Ectodermal cell (in vitro differentiated cells): ENCODE measurements at regions not wholly inside any gene's neighbourhood (a gene's known extent, or its start where the extent isn't known, plus 50 kb on each side); places are given as distances from the start of the nearest gene placed in this dataset.

Experiments
- H3K27ac ChIP-seq: 2 replicates; pipeline ENCODE4 v1.7.0; 2013; ENCODE audit warnings: mild to moderate bottlenecking, low read depth, low read length; ENCODE audit not compliant: insufficient read depth, poor library complexity, severe bottlenecking
- H3K27me3 ChIP-seq: 2 replicates; pipeline ENCODE4 v1.7.0; 2013; ENCODE audit warnings: mild to moderate bottlenecking, low read length; ENCODE audit not compliant: insufficient read depth, control insufficient read depth, poor library complexity, severe bottlenecking
- H3K36me3 ChIP-seq: one replicate; pipeline ENCODE4 v1.7.0; 2013; ENCODE audit warnings: low read length; ENCODE audit not compliant: control insufficient read depth, insufficient read depth
- H3K4me1 ChIP-seq: one replicate; pipeline ENCODE4 v1.7.0; 2013; ENCODE audit warnings: low read length; ENCODE audit not compliant: control insufficient read depth, insufficient read depth
- H3K4me3 ChIP-seq: 2 replicates; pipeline ENCODE4 v1.7.0; 2013; ENCODE audit warnings: low read depth, low read length, control low read depth; ENCODE audit not compliant: insufficient read depth
- H3K9me3 ChIP-seq: 2 replicates; pipeline ENCODE4 v1.7.0; 2013; ENCODE audit warnings: mild to moderate bottlenecking, low read length, moderate library complexity; ENCODE audit not compliant: control insufficient read depth
- WGBS, 2 experiments: methylation state at CpG; one replicate each; pipeline ENCODE4 v1.1.7; 2013; ENCODE audit warnings: missing lambda C conversion rate in 2 of 2; 5-methylcytosine and 5-hydroxymethylcytosine counted together

DNA sequence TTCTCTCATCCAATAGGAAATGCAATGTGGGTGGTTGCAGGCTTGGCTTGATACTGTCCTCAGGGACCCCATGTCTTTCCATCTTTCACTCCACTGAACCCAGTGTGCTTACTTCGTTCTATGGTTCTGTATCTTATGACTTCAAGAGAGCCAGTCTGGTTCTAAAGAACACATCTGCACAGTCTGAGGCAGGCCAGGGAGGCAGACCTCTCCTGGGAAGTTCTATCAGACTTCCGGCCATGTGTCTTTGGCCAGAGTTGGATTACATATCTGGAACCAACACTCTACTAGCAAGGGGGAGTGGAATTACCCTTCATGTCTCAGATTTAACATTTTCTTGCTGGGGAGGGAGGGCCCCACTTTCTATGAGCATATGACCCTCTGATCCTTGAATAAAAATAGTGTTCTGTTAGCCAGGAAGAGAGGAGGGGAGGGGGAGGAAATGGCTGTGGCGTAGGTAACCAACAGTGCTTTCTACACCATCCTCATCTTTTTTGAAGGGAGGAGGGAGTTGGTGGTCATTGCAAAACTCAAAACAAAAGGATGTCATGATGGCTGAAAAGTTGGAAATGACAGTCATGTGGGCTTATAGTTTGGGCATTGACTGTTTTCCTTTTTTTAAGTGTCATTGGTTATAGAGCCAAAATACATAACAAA, 370.2 kb downstream of the GATA3 start:
- no peaks in the 10 kb centered on the region for H3K4me1 ChIP-seq
- H3K4me3 ChIP-seq = no peak overlapping the region
- H3K27me3 ChIP-seq = no peaks in the 10 kb centered on the region
- no peaks in the 10 kb centered on the region for H3K36me3 ChIP-seq
- no peaks in the 10 kb centered on the region for H3K9me3 ChIP-seq
- WGBS, 2 experiments = 91 to 94% methylated on average over 3 of the region's 3 CpGs
- no peak overlapping the region for H3K27ac ChIP-seq

DNA sequence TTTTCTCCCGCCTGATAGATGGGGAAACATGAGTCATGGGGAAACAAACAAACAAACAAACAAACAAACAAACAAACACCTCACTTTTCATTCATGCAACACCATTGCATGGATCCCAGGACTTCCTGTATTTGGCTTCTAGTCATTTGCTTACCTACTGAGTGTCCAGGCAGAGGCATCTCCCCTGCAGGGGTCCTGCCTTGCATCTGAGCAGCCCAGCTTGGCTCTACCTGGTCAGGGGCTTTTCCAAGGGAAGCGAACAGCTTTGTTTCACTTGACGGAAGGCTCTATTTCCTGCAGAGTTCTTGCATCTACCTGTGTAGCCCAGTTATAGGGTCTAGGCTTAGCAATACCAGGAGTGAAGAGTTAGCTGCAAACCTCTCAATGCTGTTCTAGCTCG, 374.2 kb downstream of the GATA3 start:
- Histone ChIP-seq H3K36me3 (no peaks in the 10 kb centered on the region), H3K27me3 (no peaks in the 10 kb centered on the region), H3K4me1 (no peaks in the 10 kb centered on the region), H3K4me3 (no peak overlapping the region), H3K9me3 (no peaks in the 10 kb centered on the region), H3K27ac (no peak overlapping the region)
- 81 to 89% methylated on average over 4 of the region's 4 CpGs for WGBS, 2 experiments

DNA sequence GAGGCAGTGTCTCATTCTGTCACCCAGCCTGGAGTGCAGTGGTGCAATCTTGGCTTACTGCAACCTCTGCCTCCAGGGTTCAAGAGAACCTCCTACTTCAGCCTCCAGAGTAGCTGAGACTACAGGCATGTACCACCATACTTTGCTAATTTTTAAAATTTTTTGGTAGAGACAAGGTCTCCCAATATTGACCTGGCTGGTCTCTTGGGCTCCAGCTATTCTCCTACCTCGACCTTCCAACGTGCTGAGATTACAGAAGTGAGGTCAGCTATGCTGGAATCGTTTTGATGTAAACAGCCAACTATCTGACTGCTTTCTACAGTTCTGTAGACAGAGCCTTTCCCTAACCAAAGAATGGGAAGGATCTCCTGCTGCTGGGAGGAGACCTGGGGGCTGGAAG, 375.8 kb downstream of the GATA3 start:
- H3K4me3 ChIP-seq = no peak overlapping the region
- no peak overlapping the region for H3K27ac ChIP-seq
- no peaks in the 10 kb centered on the region for H3K4me1 ChIP-seq
- 67 to 71% methylated on average over 3 of the region's 3 CpGs for WGBS, 2 experiments
- H3K27me3 ChIP-seq = no peaks in the 10 kb centered on the region
- no peaks in the 10 kb centered on the region for H3K36me3 ChIP-seq
- H3K9me3 ChIP-seq = no peaks in the 10 kb centered on the region

DNA sequence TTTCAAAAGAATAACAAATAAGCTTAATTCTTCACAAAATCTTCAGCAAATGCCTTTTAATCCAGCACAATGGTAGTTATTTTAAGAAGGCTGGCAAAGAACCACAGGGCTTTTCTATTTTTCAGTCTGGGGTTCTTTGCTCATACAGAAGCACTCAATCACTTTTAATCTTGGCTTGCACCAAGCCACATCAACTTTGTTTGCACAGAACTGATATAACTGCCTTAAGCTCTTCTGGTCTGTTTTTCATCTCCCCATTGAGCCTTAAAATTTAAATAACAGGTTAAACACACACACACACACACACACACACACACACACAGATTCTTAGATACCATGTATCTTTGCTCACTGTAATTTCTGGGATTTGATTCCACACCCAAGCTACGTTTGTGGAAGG, 377.0 kb downstream of the GATA3 start:
- Histone ChIP-seq H3K36me3 (no peaks in the 10 kb centered on the region), H3K4me3 (no peak overlapping the region), H3K4me1 (no peaks in the 10 kb centered on the region), H3K9me3 (no peaks in the 10 kb centered on the region), H3K27ac (no peak overlapping the region), H3K27me3 (no peaks in the 10 kb centered on the region)
- WGBS, 2 experiments = 85 to 95% methylated on average over 1 of the region's 1 CpG

DNA sequence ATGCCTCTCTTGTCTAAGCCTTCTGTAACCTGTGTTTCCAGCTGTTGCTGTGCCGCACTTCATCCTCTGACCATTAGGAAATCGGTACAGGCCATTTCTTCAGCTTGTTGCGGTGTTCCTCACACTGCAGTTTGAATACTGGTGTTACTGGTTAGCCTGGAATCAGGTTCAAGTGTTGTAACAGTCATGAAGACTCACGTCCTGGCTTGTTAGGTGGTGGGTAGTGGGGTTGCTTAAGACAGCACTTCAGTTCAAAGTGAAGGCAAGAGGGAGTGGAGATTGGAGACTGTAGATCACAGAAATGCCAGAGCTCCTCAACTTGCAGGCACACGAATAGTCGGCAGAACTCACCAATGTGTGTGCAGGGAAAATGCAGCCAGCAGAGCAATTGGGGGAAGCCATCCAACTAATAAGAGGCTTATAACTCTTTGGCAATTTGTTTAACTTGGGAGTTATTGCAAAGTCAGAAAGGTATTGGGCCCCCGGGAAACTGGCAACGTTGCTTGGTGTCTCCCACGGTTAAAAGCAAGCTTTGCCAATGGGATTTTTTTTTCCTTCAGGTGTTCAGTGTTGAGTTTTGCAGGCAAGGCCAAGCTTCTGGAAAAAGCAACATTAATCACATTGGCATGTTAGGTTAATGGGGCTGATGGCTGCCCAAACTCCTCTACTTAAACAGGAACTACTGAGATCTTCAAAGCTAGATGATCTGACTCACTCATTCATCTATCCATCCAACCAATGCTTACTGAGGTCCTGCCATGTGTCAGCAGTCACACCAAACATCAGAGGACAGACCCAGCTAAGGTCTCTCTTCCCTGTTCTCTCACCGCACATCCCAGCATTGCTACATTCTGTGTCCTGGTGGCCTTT, 380.9 kb downstream of the GATA3 start:
- H3K4me1 ChIP-seq = no peaks in the 10 kb centered on the region

DNA sequence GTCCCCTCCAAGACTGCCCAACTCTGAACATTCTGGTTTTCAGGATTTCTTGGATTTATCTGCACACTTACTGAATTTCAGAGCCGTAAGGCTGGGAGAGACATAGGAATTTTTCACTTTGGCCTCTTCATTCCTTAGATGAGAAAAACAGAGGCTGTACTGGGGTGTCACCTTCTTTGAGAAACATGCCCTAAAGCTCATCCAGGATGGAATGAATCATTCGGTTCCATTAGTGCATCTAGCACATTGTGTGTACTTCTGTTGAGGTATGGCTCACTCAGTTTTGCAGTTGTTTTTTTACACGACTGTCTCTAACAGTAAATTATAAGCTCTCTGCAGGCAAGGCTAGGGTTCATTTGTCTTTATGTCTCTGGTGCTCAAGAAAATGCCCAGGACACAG, 383.4 kb downstream of the GATA3 start:
- Histone ChIP-seq H3K27ac (no peak overlapping the region), H3K4me3 (no peak overlapping the region), H3K27me3 (no peaks in the 10 kb centered on the region), H3K9me3 (no peaks in the 10 kb centered on the region), H3K4me1 (no peaks in the 10 kb centered on the region), H3K36me3 (no peaks in the 10 kb centered on the region)
- WGBS, 2 experiments = 96 to 97% methylated on average over 3 of the region's 3 CpGs

More for the DNA sequence above, 380.9 kb downstream of the GATA3 start:
- Histone ChIP-seq H3K36me3 (no peaks in the 10 kb centered on the region), H3K4me3 (no peak overlapping the region), H3K9me3 (no peaks in the 10 kb centered on the region), H3K27ac (no peak overlapping the region), H3K27me3 (no peaks in the 10 kb centered on the region)
- 92 to 94% methylated on average over 10 of the region's 10 CpGs for WGBS, 2 experiments

DNA sequence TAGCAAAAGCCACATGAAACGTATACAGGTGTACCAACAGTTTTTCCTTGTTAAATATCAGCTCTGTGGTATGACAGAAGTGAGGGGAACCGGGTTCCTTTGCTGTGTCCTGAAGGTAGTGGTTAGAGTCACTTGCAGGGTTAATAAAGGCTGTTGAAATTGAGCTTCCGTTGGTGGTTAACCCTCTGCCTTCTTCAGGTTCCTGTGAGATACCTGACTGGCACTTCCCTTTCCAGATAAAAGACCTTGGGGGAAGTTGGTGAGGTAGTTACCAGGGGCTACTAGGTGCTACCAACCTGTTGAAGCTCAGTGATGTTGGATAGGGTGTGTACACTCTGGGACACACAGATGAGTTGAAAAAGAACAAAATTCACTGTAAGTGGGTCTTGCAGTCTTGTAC, 384.1 kb downstream of the GATA3 start:
- 86% methylated on average over 3 of the region's 3 CpGs for WGBS, 2 experiments
- H3K4me1 ChIP-seq = no peaks in the 10 kb centered on the region
- no peak overlapping the region for H3K4me3 ChIP-seq
- H3K36me3 ChIP-seq = no peaks in the 10 kb centered on the region
- H3K9me3 ChIP-seq = no peaks in the 10 kb centered on the region
- no peak overlapping the region for H3K27ac ChIP-seq
- H3K27me3 ChIP-seq = no peaks in the 10 kb centered on the region

DNA sequence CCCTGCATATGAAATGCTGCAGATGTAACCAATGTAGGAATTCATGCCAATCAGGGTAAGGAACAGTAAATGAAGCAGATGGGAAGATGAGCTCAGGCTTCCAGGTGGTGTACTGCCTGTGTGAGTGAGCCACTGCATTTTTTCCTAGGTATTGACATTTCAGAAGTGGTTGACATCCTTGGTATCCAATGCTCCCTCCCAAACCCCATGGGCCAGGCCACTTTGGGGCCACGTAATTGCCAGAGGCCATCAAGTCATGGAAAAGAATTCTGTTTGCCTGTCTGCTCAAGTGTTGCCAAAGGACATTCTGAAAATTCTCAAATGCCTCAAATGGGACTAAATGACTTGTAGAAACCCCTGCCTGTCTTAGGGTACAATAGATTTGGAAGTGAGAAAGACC, 384.6 kb downstream of the GATA3 start:
- Histone ChIP-seq H3K4me3 (no peak overlapping the region), H3K27ac (no peak overlapping the region), H3K9me3 (no peaks in the 10 kb centered on the region), H3K27me3 (no peaks in the 10 kb centered on the region), H3K4me1 (no peaks in the 10 kb centered on the region), H3K36me3 (no peaks in the 10 kb centered on the region)
- 82 to 84% methylated on average over 1 of the region's 1 CpG for WGBS, 2 experiments

DNA sequence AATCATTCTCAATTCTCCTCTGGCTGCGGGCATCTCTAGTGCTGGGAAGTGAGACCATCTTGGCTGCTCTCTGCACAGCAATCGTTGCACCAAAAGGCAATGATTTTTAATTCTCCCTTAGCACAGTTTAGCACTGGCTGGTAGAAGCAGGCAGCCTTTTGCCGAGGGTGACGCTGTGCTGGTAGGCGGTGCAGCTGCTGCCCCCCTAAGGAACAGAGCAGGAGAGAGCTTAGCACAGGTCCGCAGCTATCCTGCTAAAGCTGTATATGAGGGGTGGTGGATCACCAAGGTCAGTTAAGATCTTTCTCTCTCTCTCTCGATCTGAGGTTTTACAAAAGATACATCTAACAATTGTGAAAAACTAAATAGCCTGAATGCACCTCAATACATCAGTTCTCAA, 390.1 kb downstream of the GATA3 start:
- no peaks in the 10 kb centered on the region for H3K4me1 ChIP-seq
- no peak overlapping the region for H3K4me3 ChIP-seq
- no peaks in the 10 kb centered on the region for H3K36me3 ChIP-seq
- no peaks in the 10 kb centered on the region for H3K27me3 ChIP-seq
- WGBS, 2 experiments = 34 to 36% methylated on average over 7 of the region's 7 CpGs
- no peaks in the 10 kb centered on the region for H3K9me3 ChIP-seq
- H3K27ac ChIP-seq = no peak overlapping the region

DNA sequence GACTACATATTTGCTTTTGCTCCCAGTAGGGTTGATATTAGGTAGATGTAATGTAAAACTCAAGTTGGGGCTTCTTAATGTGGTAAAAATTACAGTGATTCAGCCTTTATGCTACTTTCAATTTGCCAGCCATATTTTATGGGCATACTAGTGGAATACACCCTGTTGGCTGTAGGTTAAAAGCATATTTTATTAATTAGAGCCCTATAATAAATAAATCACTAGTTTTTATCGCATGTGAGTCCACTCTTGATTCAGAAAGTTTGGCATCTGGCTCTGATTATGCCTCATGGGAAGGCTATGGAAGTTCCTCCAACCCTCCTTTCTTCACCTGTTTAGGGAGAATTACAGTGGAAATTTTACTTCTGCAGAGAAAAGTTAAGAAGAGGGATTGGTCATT, 390.9 kb downstream of the GATA3 start:
- H3K27ac ChIP-seq = no peak overlapping the region
- H3K4me1 ChIP-seq = no peaks in the 10 kb centered on the region
- no peaks in the 10 kb centered on the region for H3K9me3 ChIP-seq
- no peaks in the 10 kb centered on the region for H3K27me3 ChIP-seq
- H3K4me3 ChIP-seq = no peak overlapping the region
- no peaks in the 10 kb centered on the region for H3K36me3 ChIP-seq
- WGBS, 2 experiments = 100% methylated on average over 1 of the region's 1 CpG
